SHP77 treated with DMSO at 0.1 percent for 48 hours (cell line): ENCODE measurements at regions not wholly inside any gene's neighbourhood (a gene's known extent, or its start where the extent isn't known, plus 50 kb on each side); places are given as distances from the start of the nearest gene placed in this dataset.

ENCODE experiments used
- DNase-seq: peaks from one replicate; lab custom pipeline; 2025; lab: John Stamatoyannopoulos, UW

DNA sequence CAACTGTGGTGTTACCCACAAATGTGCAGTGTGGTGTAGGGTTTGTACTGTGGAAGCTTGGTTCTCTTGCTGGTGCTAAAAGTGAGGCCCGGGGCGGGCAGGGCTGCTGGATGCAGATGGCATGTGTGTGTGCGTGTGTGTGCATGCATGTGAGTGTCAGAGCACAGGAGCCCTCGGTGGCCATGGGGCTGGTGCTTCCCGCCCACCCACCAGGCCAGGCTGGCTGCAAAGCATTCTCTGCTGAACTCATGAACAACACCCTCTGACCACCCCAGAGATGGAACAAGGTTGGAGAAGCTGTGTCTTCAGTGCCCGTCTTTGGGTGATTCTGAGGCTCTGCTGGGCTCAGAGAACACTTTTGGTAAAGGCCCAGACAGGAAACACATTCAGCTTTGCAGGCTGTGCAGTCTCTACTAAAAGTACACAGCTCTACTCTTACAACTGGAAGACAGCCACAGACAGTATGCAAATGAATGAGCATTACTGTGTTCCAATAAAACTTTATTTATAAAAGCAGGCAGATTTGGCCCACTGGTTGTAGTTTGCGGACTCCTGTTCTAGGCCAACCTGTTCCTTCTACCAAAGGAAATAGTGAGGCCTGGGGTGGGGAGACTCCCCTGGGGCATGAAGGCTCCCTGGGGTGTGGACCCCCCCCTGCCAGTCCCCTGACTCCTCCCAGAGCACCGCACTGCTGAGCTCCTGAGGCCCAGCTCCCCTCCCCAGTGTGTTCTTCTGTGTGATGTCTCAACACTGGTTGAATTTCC lies 225.3 kb upstream of the HDAC4 start:
- DNase-seq: no peak

DNA sequence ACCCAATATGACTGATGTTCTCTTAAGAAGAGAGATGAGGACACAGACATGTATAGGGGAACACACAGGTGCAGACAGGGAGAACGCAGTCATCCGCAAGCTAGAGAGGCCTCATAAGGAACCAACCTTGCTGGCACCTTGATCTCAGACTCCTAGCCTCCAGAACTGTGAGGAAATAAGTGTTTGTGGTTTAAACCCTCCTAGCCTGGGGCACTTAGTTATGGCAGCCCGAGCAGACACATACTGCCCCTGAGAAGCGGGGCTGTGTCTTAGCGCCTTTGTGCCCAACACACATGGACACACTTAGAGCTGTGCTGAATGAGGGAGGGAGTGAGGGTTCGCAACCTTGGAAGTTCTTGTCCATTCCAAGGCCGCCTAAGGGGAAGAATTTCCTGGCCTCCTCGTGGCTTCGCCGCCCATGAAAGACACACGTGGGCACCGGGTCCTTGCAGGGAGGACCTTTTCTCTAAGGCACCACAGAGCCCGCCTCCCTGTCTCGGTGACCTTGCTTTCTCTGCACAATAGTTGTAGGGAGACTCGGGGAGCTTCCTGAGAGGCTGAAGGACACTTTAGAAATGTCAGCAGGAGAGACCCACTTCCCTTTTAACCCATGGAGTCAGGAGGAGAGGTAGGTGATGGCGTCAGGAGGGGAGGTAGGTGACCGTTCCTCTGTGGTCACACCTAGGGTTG lies 224.5 kb upstream of the HDAC4 start:
- no peak for DNase-seq

DNA sequence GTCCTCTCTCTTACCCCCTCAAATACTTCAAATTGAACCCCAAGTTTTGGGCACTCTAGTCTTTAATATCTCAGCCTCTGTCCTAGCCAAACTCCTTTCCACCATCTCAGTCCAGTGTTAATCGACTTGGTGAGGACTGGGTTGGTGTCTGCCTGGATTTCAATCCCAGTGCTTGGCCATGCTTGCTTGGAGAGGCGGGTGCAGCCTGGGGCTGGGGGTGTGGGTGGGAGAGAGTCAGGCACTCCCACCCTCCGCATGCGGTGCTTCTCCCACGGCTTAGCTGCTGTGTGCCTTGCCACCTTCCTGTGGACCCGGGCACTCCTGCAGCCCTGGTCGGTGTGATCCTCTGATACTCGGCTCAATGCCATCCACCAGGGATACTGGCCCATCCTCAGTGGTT lies 220.8 kb upstream of the HDAC4 start:
- no peak for DNase-seq

DNA sequence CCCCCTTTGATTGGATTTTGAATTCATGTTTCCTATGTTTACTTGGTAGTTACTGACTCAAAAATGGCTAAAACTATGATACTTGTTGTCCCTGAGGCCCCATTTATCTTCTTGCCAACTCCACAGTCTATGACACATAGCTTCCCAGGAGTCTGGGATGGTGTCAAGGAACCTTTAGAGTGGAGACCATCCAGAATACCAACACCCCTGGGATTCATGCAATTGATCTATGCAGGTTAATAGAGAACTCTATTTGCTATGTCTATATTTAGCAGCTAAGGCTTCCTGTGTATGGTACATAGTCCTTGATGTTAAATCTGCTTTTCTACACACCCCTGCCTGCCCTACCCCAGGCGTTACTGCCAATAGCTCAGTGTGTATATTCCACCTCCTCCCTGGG lies 218.5 kb upstream of the HDAC4 start:
- DNase-seq: no peak

DNA sequence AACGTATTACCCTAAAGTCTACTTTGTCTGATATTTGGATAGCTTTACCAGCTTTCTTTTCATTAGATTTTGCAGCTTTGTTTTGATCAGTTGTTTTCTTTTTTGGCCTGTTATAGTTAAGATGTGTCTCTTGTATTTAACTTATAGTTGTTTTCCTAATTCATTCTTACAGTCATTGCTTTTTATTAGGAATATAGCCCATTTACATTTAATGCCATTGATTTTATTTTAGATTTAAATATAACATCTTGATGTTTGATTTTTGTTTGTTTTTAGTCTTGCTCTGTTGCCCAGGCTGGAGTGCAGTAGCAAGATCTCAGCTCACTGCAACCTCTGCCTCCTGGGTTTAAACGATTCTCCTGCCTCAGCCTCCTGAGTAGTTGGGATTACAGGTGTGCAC lies 215.9 kb upstream of the HDAC4 start:
- no peak for DNase-seq

DNA sequence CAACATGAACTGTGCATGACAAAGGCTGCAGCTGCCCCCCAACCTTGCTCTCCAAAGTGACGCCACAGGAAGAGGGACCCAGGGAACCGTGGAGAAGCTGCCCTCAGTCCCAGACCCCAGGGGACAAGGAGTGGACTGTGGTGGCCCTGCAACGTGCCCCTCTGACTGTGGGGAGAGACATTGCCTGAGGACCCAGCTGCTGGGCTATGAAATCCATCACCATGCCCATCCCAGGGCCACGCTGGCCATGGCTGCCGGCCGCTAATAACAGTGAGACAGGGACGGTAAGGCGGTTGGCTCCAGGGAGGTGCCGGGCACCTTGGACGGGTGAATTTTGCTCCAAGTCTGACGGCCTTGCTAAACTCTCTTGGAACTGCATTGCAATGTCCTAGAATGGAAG lies 211.3 kb upstream of the HDAC4 start:
- DNase-seq: no peak

DNA sequence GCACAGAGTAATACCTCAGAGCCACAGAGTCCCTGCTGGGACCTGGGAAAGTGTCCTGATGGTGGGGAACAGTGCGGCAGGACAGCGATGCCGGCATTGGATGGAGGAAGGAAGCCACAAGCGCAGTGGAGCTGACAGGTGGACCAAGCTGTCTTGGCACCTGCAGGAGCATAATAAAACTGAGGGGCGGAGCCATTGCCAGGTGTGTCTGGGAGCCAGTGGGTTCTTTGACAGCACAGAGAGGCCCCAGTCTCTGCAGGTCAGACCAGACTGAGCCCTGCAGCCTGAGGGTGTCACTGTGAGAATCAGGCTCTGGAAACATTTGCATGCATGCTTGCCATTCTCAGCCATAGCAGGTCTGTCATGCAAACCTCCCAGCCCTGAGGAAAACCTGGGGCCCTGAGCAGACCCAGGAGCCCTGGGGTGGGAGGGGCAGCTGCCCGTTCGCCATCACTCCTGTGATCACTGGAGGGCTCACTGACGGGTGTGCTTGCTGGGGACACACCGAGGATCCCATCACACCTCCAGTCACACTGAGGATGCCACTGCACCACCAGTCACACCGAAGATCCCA lies 210.5 kb upstream of the HDAC4 start:
- no peak for DNase-seq

DNA sequence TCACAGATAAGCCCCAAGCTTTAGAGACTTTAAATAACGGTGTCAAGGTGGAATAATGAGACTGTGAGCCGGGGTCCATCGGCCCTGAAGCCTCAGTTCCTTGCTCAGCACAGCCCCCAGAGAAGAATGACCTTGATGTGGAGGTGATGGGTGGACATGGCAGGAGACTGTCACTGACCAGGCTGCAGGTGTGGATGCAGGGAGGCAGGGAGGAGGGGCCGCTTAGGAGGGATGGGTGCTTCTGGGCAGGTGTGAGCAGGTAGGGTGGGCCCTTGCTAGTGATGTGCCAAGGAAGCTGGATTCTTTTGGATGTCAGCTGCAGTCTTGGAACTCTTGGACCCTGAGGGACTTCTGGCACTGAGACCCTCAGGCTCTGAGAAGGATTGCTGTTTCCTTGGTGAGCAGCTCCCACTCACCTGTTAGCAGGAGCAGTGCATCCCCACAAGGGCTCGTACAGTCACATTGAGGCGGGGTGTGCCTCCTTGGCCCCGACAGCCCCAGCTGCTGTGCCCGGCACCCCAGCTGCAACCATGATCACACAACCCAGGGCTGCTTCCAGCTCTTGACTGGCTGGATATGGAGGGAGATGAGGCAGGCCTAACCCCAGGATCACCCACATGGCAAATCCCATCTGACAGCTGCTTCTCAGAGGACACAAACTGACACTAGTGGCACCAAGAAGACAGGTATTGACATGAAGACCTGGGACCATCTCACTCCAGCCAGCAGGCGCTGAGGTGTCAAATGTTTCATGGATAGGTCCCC lies 209.8 kb upstream of the HDAC4 start:
- DNase-seq: no peak

DNA sequence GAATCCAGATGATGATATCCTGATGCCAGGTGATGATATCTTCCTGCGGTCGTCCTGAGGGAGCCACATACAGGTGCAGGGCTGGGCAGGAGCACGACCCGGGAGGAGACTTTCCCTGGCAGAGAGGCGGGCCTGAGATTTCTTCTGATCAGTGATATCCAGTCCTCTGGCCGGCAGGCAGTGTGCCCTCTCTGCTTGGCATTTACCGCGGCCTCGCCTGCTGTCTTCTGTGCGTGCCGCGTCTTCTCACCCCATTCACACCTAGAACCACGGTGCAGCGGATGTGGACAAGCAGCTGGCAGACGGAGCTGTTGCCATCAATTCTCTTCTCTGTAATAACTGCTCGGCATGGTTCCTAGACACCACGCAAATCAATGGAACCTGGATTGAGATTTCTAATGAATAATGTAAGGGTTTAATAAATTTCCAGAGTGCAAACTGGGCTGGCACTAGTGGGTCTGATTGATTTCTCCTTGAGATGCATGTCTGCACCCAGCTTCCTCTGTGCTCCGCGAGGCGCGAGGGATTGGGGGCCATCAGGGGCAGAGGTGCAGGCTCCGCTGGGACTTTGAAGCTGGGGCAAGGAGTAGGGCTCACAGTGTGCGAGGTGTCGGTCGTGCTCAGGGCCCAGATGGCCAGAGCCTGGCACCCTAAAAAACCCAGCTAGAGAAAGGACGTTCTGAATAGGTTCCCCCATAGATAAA lies 208.9 kb upstream of the HDAC4 start:
- DNase-seq: no peak

DNA sequence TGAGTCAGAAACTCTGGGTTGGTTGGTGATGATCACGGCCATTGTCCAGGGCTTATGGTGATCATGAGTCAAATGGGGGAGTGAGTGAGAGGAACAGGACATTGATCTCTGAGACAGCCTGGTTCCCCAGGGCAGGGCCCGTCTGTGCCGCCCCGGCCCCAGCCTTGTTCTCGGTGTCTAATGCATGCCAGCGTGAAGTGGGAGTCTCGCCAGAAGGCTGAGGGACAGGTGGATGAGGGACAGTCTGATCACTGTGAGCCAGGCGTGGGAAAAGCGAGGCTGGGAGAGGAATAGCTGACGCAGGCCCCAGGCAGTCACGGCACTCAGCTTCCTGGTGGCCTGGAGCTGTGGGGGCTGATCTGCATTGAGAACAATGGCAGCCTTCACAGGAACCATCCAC lies 208.3 kb upstream of the HDAC4 start:
- DNase-seq: no peak

DNA sequence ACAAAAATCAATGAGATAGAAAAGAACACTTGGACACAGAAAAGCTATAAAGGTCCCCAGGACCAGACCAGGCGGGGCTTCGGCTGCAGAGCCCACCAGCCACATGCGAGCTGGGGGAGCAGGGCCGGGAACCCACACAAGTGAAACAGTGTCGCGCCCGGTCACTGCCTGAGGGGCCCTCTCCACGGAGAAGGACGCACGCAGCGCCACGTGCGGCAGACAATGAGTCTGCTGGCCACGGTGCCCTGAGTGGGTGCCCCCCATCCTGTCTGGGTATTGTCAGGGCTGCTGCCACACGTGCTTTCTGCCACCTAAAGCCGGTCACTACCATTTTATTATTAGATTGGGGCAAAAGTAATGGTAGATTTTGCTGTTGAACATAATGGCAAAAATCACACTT lies 207.9 kb upstream of the HDAC4 start:
- no peak for DNase-seq

DNA sequence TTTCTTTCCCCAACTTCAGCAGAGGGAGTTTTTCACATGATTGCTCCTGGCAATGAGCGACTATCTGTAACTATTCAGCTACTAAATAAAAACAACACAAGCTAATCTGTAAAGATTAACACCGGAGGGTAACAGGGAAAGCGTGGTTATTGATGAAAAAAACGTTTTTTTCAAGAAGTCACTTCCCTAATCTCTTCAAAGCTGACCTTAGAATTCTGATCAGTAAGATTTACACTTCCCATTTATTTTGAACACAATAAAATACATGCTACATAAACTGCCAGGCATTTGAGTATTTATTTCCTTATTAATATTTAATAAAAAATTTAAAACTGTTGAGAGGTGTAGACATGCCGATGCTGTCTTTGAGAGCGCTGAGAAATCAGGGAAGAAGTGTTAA lies 207.4 kb upstream of the HDAC4 start:
- no peak for DNase-seq

DNA sequence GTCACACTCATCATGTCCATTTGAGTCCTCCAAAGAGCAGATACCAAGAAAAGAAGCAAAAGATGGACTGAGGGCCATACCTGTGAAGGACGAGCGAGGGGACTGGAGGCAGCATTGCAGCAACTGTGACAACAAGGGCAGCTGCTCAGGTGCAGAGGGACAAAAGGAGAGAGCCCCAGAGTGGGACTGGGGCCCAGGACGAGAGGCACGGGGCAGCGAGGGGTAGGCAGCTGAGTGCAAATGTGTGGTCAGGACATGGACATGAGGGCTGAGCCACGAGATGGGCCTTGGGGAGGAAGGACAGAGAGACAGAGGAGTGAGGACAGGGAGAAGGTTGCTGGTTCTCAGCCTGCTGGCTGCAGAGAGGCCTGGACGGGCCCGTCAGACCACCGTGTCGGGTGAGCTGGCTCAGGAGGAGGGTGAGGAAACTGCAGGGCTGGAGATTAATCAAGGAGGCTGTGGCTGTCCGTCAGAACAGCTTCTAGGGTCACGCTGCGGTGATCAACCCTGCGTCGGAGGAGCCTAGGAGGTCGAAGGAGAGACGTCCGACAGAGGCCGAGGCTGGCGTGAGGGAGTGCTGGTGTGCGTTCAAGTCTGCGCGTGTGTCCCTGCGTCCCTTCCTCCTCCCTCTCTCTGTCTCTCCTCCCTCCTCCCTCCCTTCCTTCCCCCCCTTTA lies 206.8 kb upstream of the HDAC4 start:
- DNase-seq: no peak

DNA sequence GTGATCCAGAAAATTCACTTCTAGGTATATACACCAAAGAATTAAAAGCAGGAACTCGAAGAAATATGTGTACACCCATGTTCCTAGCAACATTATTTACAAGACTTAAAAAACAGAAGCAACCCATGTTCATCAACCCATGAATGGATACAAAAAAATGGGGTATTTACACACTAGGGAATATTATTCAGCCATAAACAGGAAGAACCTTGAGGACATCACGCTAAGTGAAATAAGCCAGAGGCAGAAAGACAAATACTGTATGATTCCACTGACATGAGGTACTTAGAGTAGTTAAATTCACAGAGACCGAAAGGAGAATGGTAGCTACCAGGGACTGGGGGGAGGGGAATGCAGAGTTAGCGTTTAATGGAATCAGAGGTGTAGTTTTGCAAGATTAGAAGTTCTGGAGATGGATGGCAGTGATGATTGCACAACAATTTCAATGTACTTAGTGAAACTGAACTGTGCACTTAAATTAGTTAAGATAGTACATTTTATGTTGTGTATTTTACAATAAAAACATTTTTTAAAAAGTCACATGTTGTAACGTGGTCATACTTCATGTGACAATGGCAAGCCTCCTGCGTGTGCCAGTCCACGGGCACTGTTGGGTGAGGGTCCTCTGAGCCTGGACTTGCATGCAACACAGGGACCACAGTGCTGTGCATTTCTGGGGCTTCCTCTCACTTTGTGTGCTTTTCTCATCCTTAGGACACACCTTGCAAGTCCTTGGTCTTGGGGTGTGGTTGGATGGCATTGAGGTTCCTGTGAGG lies 206.1 kb upstream of the HDAC4 start:
- DNase-seq: no peak

DNA sequence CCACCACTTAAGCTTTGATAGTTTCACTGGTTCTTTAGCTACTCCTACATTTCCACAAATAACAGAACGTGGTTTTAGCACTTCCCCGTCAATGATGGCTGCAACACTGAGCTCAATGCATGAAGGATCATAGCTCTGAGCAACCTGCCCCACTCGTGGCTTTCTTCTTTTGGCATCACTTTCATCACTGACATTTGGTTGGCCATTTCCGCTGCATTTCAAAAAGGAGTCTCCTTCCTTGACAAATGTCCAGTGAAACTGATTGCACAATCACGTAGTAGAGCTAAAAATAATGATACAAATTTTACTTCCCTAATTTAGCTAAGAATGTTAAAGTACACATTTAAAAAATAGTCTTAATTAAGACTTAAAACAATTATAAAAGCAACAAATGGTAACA lies 205.2 kb upstream of the HDAC4 start:
- DNase-seq: no peak

DNA sequence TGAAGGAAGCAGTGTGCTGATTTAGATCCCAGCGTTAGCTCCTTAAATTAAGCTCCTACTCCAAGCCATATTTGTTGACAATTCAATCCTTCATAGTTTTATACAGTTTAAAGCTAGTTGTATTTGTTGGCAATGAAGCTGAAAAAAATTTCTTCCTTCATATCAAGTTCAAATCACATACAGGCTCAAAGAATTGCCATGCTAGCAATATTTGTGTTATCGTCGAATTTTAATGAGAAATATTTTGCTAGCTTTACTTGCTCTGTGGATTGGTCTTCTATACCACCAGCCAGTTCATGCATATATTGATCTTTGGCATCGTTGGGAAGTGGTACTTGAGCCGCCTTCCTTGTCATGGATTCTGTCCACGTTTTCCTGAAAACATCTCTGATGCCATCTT lies 204.6 kb upstream of the HDAC4 start:
- DNase-seq: no peak

DNA sequence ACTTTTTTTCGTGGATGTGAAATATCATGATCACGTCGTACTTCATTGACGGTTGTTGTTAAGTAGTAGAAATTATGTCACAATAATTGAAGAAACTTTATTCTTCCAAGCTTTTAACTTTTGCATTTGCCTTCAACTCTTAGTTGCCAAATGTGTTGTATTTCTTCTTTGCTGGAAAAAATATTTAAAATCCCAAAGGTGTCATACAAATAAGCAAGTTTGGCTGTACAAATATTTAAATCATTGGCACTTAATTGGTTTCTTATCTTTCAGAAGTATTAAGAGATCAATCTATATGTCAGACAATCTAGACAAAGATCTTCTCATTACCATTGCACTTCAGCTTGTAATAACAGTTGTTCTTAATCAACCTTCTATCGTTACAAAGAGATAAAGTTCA lies 204.0 kb upstream of the HDAC4 start:
- no peak for DNase-seq

DNA sequence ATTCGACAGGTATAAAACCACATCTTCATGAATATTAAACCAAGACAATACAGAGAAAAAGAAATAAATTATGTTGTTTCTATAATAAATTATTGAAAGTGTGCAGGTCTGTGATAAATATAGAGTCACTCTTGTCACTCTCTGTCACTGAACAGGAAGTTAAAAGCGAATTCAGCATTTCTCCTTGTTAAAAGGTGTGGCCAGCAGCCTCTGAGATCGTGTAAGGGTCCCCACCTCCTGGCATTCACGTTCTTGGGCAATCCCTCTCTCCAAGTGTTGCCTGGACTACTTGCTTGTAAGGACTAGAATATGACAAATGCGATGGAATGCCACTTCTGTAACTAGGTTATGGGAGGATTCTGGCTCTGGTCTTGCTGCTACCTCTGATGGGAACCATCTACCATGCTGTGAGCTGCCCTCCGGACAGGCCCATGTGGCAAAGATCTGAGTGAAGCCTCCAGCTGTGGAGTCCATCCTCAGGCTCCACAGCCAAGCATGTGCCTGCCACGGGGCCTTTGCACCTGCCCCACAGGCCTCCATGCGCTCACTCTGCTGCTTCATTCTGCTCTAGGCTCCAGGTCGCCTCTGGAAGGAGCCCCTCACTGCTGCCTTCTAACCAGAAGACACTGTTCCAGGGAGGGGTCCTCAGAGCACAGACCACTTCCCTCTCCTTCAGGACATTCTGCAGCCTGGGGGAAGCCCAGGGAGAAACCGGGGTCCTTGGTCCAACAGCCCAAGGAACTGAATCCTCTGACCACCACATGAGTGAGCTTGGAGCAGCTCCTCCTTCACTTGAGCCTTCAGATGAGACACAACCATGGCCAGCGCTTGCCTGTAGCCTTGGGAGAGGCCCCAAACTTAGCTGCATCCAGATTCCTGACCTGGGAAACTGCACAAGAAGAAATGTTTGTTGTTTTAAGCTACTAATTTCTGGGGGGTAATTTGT lies 202.9 kb upstream of the HDAC4 start:
- DNase-seq: no peak
